Transverse colon (tissue), 4 donors: ENCODE measurements at regions not wholly inside any gene's neighbourhood (a gene's known extent, or its start where the extent isn't known, plus 50 kb on each side); places are given as distances from the start of the nearest gene placed in this dataset.

Experiments used
- DNase-seq: peaks from one replicate; pipeline ENCODE4 v3.0.0-alpha.2; 2019
- H3K27ac ChIP-seq, 4 donors: fragments of 200-600 bp; sonication (generic); 2 replicates each; pipeline ENCODE4 v1.5.1; 2016 to 2018; ENCODE audit warnings: inconsistent platforms in 4 of 4
- H3K27me3 ChIP-seq: fragments of 200-600 bp; sonication (generic); 2 replicates; pipeline ENCODE4 v1.5.1; 2017; ENCODE audit warnings: inconsistent platforms
- H3K36me3 ChIP-seq, 4 donors: fragments of 200-600 bp; sonication (generic); 2 replicates each; pipeline ENCODE4 v1.5.1; 2017 to 2019; ENCODE audit warnings: inconsistent platforms in 4 of 4
- H3K4me1 ChIP-seq, 4 donors: fragments of 200-600 bp; sonication (generic); 2 replicates each; pipeline ENCODE4 v1.5.1; 2017 to 2020; ENCODE audit warnings: inconsistent platforms in 4 of 4
- H3K4me3 ChIP-seq, 4 donors: fragments of 200-600 bp; sonication (generic); 1 replicate in 1 of 4; 2 replicates in 3 of 4; pipeline versions ENCODE4 v1.5.1 to v1.6.1; 2017 to 2019; ENCODE audit warnings: inconsistent platforms in 4 of 4
- H3K9me3 ChIP-seq, 2 donors: fragments of 200-600 bp; sonication (generic); 2 replicates each; pipeline ENCODE4 v1.5.1; 2017 to 2019; ENCODE audit warnings: inconsistent platforms in 2 of 2
- CTCF ChIP-seq, 5 experiments: fragments of 200-600 bp in 3 of 5; fragments of 450-650 bp in 2 of 5; sonication (generic) in 3 of 5; IDR thresholded peaks; 1 replicate in 2 of 5; 2 replicates in 3 of 5; pipeline ENCODE4 v1.5.1; 2016 to 2017; ENCODE audit warnings: antibody characterized with exemption in 5 of 5, inconsistent platforms in 3 of 5, mild to moderate bottlenecking in 2 of 5, moderate library complexity in 1 of 5
- EP300 ChIP-seq: sonication (generic); formaldehyde crosslinking; IDR thresholded peaks from one replicate; pipeline ENCODE4 v1.6.1; 2017; ENCODE audit warnings: antibody characterized with exemption, low read depth
- POLR2A ChIP-seq: fragments of 450-650 bp; IDR thresholded peaks from one replicate; pipeline ENCODE4 v1.6.1; 2016; ENCODE audit warnings: antibody characterized with exemption, mild to moderate bottlenecking, moderate library complexity
- POLR2AphosphoS5 ChIP-seq, 3 donors: sonication (generic); formaldehyde crosslinking; IDR thresholded peaks; one replicate each; pipeline ENCODE4 v1.6.1; 2016; ENCODE audit warnings: antibody characterized with exemption in 3 of 3
- whole genome bisulfite sequencing, 2 donors: methylation state at CpG; one replicate each; pipeline ENCODE4 v1.1.5; 2018; ENCODE audit warnings: low coverage in 1 of 2; 5-methylcytosine and 5-hydroxymethylcytosine counted together
- in situ Hi-C, 4 donors: fragments of 200-750 bp; cut with MboI; loops; one replicate each; pipeline versions ENCODE4 v1.15.0 to v1.15.1; 2017; ENCODE audit warnings: low sequenced_read_pairs in 3 of 4, low pct_ligation_motif_present in 1 of 4, low pct_unique_long_range_greater_than_20kb in 1 of 4
- intact Hi-C: fragments of 100-400 bp; cut with DNase I; formaldehyde crosslinking; loops from one replicate; pipeline ENCODE4 v1.15.1; 2023; ENCODE audit warnings: low total_unique reads

- H3K4me3 ChIP-seq = no peak overlapping the region
- in situ Hi-C loops = no loop called here
These were observed 228.0 kb upstream of the GPR149 start for GRCh38 chr3:154658000-154658399.

GRCh38 chr3:154657218-154657617 lies 227.2 kb upstream of the GPR149 start:
- in situ Hi-C loops = no loop called here
- WGBS, 2 donors = 63 to 83% methylated on average over 2 to 4 of the region's 4 CpGs

More at GRCh38 chr3:154658000-154658399, 228.0 kb upstream of the GPR149 start:
- TF ChIP-seq EP300 (no peak), POLR2AphosphoS5 (IDR thresholded peaks at IDR 0.05) (no peak), CTCF (IDR thresholded peaks at IDR 0.05) (no peak), POLR2A (no peak)
- Histone ChIP-seq H3K4me1 (no peaks in the 10 kb centered on the region), H3K36me3 (no peaks in the 10 kb centered on the region), H3K27ac (no peak overlapping the region), H3K27me3 (no peaks in the 10 kb centered on the region), H3K9me3 (no peaks in the 10 kb centered on the region)
- DNase-seq = no peak
- intact Hi-C loops = no loop called here

GRCh38 chr3:154656486-154656885 lies 226.5 kb upstream of the GPR149 start:
- intact Hi-C loops (no loop called here), in situ Hi-C loops (no loop called here)
- H3K36me3 ChIP-seq = no peaks in the 10 kb centered on the region
- H3K4me3 ChIP-seq = no peak overlapping the region
- TF ChIP-seq CTCF (IDR thresholded peaks at IDR 0.05) (no peak), EP300 (no peak), POLR2AphosphoS5 (IDR thresholded peaks at IDR 0.05) (no peak), POLR2A (no peak)
- H3K4me1 ChIP-seq = no peaks in the 10 kb centered on the region
- no peak overlapping the region for H3K27ac ChIP-seq
- WGBS, 2 donors = 67 to 77% methylated on average over 3 of the region's 3 CpGs
- no peak for DNase-seq
- H3K9me3 ChIP-seq = no peaks in the 10 kb centered on the region
- no peaks in the 10 kb centered on the region for H3K27me3 ChIP-seq

More at GRCh38 chr3:154657218-154657617, 227.2 kb upstream of the GPR149 start:
- DNase-seq = no peak
- intact Hi-C loops = no loop called here
- Histone ChIP-seq H3K36me3 (no peaks in the 10 kb centered on the region), H3K27me3 (no peaks in the 10 kb centered on the region), H3K4me3 (no peak overlapping the region), H3K9me3 (no peaks in the 10 kb centered on the region), H3K27ac (no peak overlapping the region), H3K4me1 (no peaks in the 10 kb centered on the region)
- no peak for TF ChIP-seq EP300
- TF ChIP-seq POLR2A = no peak
- TF ChIP-seq CTCF (IDR thresholded peaks at IDR 0.05) = no peak
- TF ChIP-seq POLR2AphosphoS5 (IDR thresholded peaks at IDR 0.05) = no peak

GRCh38 chr3:154642145-154642544 lies 212.2 kb upstream of the GPR149 start:
- TF ChIP-seq POLR2AphosphoS5 (IDR thresholded peaks at IDR 0.05) (no peak), CTCF (IDR thresholded peaks at IDR 0.05) (no peak), EP300 (no peak), POLR2A (no peak)
- Histone ChIP-seq H3K27ac (no peak overlapping the region), H3K27me3 (no peaks in the 10 kb centered on the region), H3K36me3 (no peaks in the 10 kb centered on the region), H3K4me1 (no peaks in the 10 kb centered on the region), H3K4me3 (no peak overlapping the region), H3K9me3 (no peaks in the 10 kb centered on the region)
- intact Hi-C loops = no loop called here
- DNase-seq = no peak
- WGBS, 2 donors = 58 to 84% methylated on average over 2 of the region's 2 CpGs
- in situ Hi-C loops = no loop called here
